Kidney (tissue), 13 donors: ENCODE measurements at regions not wholly inside any gene's neighbourhood (a gene's known extent, or its start where the extent isn't known, plus 50 kb on each side); places are given as distances from the start of the nearest gene placed in this dataset.
A peak's percentile ranks its signal among the peaks of the same experiment; 100 is the strongest.

Experiments used
- DNase-seq, 5 donors: peaks; one replicate each; pipeline ENCODE4 v3.0.0-alpha.2; 2013 to 2020
- FAIRE-seq: peaks from 2 replicates; lab custom pipeline; 2012; peaks lifted over from hg19 to GRCh38; lab: Jason Lieb, UNC
- H3K27ac ChIP-seq, 2 donors: one replicate each; pipeline ENCODE4 v1.7.0; 2013; ENCODE audit warnings: low read depth in 2 of 2, low read length in 2 of 2, inconsistent platforms in 1 of 2
- H3K27me3 ChIP-seq: one replicate; pipeline ENCODE4 v1.7.1; 2013; ENCODE audit warnings: low read length, inconsistent platforms; ENCODE audit not compliant: control insufficient read depth, insufficient read depth
- H3K36me3 ChIP-seq, 3 donors: one replicate each; pipeline versions ENCODE4 v1.7.0 to v1.7.1; 2013; ENCODE audit warnings: low read length in 3 of 3, control low read depth in 1 of 3, inconsistent platforms in 1 of 3; ENCODE audit not compliant: insufficient read depth in 3 of 3, control insufficient read depth in 2 of 3
- H3K4me1 ChIP-seq, 3 donors: one replicate each; pipeline versions ENCODE4 v1.7.0 to v1.7.1; 2013; ENCODE audit warnings: low read length in 3 of 3, inconsistent platforms in 1 of 3, low read depth in 1 of 3; ENCODE audit not compliant: control insufficient read depth in 2 of 3, insufficient read depth in 2 of 3
- H3K4me3 ChIP-seq, 3 donors: one replicate each; pipeline versions ENCODE4 v1.7.0 to v1.8.1; 2013; ENCODE audit warnings: low read length in 3 of 3, control low read depth in 1 of 3, inconsistent platforms in 1 of 3
- H3K9ac ChIP-seq, 3 donors: one replicate each; pipeline versions ENCODE4 v1.7.0 to v1.7.1; 2013; ENCODE audit warnings: low read length in 3 of 3, control low read depth in 1 of 3, inconsistent platforms in 1 of 3
- H3K9me3 ChIP-seq, 3 donors: one replicate each; pipeline versions ENCODE4 v1.7.0 to v1.7.1; 2013; ENCODE audit warnings: low read length in 3 of 3, control low read depth in 1 of 3, inconsistent platforms in 1 of 3; ENCODE audit not compliant: control insufficient read depth in 2 of 3, insufficient read depth in 1 of 3
- CTCF ChIP-seq: IDR thresholded peaks from 3 replicates; pipeline ENCODE4 v1.5.1; 2012; ENCODE audit warnings: mild to moderate bottlenecking, moderate library complexity, borderline replicate concordance; ENCODE audit not compliant: insufficient read depth; ENCODE audit errors: extremely low read depth
- intact Hi-C: fragments of 100-400 bp; cut with DNase I; formaldehyde crosslinking; loops from one replicate; pipeline ENCODE4 v1.11.1; 2022
- donor health status: control.
- donor health status: control.
- donor health status: control.
- donor health status: control.
- donor health status: control.
- donor health status: DM: yes; HTN: yes; CAD: no.
- donor health status: Normal renal cell carcinoma (clear cell type).

GRCh38 chr12:58530742-58531062 is 389.6 kb downstream of the LRIG3 start:
- FAIRE-seq (peak; percentile 13), DNase-seq (no peak)
- no peaks in the 10 kb centered on the region for H3K4me1 ChIP-seq
- no peak overlapping the region for H3K9ac ChIP-seq
- H3K36me3 ChIP-seq: no peaks in the 10 kb centered on the region
- H3K9me3 ChIP-seq: no peaks in the 10 kb centered on the region
- H3K4me3 ChIP-seq: no peak overlapping the region
- no peak overlapping the region for H3K27ac ChIP-seq
- no peaks in the 10 kb centered on the region for H3K27me3 ChIP-seq
- no peak for TF ChIP-seq CTCF
- intact Hi-C loops: loop anchor here (10.0 kb wide), 1 partner anchor 176 kb away; no protein-coding TSS in a partner anchor

- no peaks in the 10 kb centered on the region for H3K9me3 ChIP-seq
- no peak for FAIRE-seq
- no peak for TF ChIP-seq CTCF
- no peaks in the 10 kb centered on the region for H3K36me3 ChIP-seq
- H3K4me3 ChIP-seq: no peak overlapping the region
- no peaks in the 10 kb centered on the region for H3K27me3 ChIP-seq
- no peak for DNase-seq
- intact Hi-C loops: loop anchor here (10.0 kb wide), 1 partner anchor 178 kb away; no protein-coding TSS in a partner anchor
- H3K9ac ChIP-seq: no peak overlapping the region
- H3K4me1 ChIP-seq: no peaks in the 10 kb centered on the region
- H3K27ac ChIP-seq: no peak overlapping the region
Measured at GRCh38 chr12:58532855-58533608, 387.3 kb downstream of the LRIG3 start.

GRCh38 chr12:58533652-58534051 is 386.7 kb downstream of the LRIG3 start:
- H3K9ac ChIP-seq: no peak overlapping the region
- intact Hi-C loops: loop anchor here (10.0 kb wide), 1 partner anchor 179 kb away; no protein-coding TSS in a partner anchor
- FAIRE-seq: no peak
- TF ChIP-seq CTCF: no peak
- DNase-seq: no peak
- H3K4me1 ChIP-seq: no peaks in the 10 kb centered on the region
- H3K9me3 ChIP-seq: no peaks in the 10 kb centered on the region
- no peak overlapping the region for H3K27ac ChIP-seq
- no peaks in the 10 kb centered on the region for H3K27me3 ChIP-seq
- H3K4me3 ChIP-seq: no peak overlapping the region
- H3K36me3 ChIP-seq: no peaks in the 10 kb centered on the region
